GM12891 (cell line): ENCODE measurements at regions not wholly inside any gene's neighbourhood (a gene's known extent, or its start where the extent isn't known, plus 50 kb on each side); places are given as distances from the start of the nearest gene placed in this dataset.

Experiments
- DNase-seq: peaks from one replicate; pipeline ENCODE4 v3.0.0; 2011; ENCODE audit warnings: low spot score; ENCODE audit not compliant: insufficient read length
- FAIRE-seq: peaks from 2 replicates; lab custom pipeline; 2011; peaks lifted over from hg19 to GRCh38; lab: Jason Lieb, UNC
- PAX5 ChIP-seq: IDR thresholded peaks from 2 replicates; pipeline ENCODE4 v1.6.1; 2011; ENCODE audit warnings: low read length, moderate library complexity, mild to moderate bottlenecking; ENCODE audit not compliant: insufficient read depth, severe bottlenecking
- POLR2A ChIP-seq: IDR thresholded peaks from 2 replicates; pipeline ENCODE4 v1.6.1; 2011; ENCODE audit warnings: low read depth, low read length, control low read depth
- POLR2AphosphoS5 ChIP-seq: IDR thresholded peaks from 2 replicates; pipeline ENCODE4 v1.6.1; 2011; ENCODE audit warnings: low read depth, low read length, control low read depth
- POU2F2 ChIP-seq: IDR thresholded peaks from 2 replicates; pipeline ENCODE4 v1.6.1; 2011; ENCODE audit warnings: low read depth, mild to moderate bottlenecking, control low read depth, low read length, moderate library complexity
- SPI1 ChIP-seq: IDR thresholded peaks from 2 replicates; pipeline ENCODE4 v1.6.1; 2011; ENCODE audit warnings: low read depth, low read length, control low read depth
- TAF1 ChIP-seq: IDR thresholded peaks from 2 replicates; pipeline ENCODE4 v1.6.1; 2011; ENCODE audit warnings: low read depth, low read length, control low read depth

DNA sequence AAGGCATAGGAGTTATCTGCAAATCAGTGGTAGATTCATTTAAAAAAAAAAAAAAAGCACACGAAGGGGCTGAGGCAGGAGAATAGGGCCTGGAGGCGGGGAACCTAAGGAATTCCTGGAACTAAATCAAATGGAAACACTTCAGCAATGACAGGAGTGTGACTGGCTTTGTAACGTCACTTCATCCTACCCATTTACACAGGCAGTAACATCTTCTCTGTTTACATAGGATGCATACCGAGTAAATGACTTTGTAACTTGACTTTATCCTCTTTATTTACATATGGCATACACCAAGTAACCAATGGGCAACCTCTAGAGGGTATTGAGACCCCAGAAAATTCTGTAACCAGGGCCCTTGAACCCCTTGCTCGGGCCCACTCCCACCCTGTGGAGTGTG lies 56.4 kb upstream of the IYD start:
- DNase-seq: no peak
- no peak for TF ChIP-seq PAX5
- no peak for TF ChIP-seq POU2F2
- no peak for TF ChIP-seq POLR2AphosphoS5
- TF ChIP-seq POLR2A: no peak
- TF ChIP-seq SPI1: no peak
- no peak for FAIRE-seq

DNA sequence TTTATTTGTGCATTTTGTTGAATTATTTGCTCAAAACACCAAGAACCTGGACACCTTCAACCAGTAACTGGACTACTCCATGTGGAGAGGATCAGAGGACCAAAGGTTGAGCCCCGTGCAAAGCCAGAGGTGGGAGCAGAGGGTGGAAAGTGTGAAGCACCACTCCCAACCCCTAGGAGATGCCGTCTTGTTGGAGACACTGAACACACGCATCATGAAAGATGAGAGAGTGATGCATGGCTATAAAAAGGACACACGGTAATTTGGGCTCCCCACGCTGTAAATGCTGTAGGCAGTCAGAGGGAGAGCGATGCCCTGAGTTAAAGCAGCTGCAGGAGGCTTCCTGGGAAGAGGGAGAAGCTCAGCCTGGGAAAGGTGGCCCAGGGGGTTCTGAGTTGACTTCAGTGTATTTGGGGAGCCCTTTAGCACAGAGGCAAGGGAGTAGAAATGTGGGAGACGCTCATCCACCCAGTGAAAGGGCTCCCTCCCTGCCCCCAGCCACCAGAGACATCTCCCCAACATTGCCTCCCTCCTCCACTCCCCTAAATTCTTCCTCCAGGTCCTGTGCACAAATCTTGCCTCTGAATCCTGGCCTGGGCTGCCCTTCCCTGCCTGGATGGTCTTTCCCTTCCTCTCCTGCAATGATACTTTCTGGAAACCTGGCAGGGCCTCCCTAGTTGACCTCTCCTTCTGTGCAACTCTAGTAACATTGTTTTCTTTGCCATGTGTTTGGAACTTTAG lies 55.8 kb upstream of the IYD start:
- FAIRE-seq (no peak), DNase-seq (no peak)
- TF ChIP-seq PAX5 (no peak), POLR2A (no peak), TAF1 (no peak), SPI1 (no peak), POU2F2 (no peak), POLR2AphosphoS5 (no peak)

DNA sequence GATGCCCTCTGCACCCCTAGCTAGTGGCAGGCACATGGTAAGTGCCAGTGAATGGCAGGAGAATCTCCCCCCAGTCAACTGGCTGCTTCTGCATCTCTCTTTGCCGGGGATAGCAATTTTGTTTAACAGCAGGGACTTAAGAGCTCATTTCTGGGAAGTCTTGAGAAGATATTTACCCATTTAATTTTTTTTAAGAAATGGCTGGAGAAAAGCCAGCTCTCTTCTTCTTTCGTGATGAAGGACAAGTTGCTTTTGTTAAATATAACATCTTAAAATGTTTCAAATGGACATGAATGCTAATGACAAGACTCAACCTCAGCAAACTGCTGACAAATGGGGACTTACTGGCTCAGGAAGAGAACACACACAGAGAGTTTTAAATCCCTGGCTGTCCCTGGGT lies 55.0 kb upstream of the IYD start:
- no peak for TF ChIP-seq POLR2A
- TF ChIP-seq PAX5: no peak
- no peak for TF ChIP-seq SPI1
- TF ChIP-seq POU2F2: no peak
- no peak for TF ChIP-seq TAF1
- no peak for TF ChIP-seq POLR2AphosphoS5
- FAIRE-seq (no peak), DNase-seq (no peak)

DNA sequence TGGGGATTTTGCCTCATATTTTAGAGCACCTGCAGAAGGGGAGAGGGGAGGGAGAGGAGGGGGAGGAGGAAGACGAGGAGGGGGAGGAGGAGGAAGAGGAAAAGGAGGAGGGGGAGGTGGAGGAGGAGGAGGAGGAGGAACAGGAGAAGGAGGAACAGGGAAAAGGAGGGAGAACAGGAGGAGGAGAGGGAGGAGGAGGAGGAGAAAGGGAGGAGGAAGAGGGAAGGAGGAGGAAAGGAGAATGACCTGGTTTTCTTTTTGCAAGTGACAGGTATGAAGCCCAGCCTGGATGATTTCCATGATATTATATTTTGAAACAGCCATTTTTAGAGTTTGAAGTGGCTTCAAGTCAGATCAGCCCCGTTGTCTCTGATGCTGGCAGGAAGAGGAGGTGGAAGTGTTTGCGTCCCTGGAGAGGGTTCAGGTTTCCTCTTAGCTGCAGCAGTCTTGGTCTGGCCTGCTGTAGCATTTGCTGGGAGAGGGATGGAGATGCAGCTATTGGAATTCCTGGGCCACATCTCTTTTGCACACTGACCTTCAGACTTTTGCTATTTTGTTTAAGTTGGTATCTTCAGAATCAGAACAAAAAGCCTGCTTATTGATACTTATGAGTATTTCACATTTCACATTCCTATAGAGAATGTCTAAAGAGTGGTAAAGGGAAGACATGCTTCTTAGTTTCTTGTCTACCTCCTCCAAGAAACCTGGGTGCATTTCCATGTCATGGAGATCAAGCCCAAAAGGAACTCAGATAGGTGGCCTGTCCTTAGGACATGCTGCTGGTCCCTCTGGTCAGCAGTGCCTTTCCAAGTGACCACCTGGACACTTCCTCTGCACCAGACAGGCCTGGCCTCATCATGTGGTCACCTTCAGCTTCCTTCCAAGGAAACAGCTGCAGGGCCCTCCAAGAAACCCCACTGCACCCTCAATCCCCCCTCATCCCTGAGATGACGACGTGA lies 54.3 kb upstream of the IYD start:
- TF ChIP-seq SPI1: no peak
- no peak for TF ChIP-seq POLR2AphosphoS5
- TF ChIP-seq POU2F2: no peak
- TF ChIP-seq TAF1: no peak
- no peak for TF ChIP-seq POLR2A
- TF ChIP-seq PAX5: no peak
- FAIRE-seq: no peak
- no peak for DNase-seq

DNA sequence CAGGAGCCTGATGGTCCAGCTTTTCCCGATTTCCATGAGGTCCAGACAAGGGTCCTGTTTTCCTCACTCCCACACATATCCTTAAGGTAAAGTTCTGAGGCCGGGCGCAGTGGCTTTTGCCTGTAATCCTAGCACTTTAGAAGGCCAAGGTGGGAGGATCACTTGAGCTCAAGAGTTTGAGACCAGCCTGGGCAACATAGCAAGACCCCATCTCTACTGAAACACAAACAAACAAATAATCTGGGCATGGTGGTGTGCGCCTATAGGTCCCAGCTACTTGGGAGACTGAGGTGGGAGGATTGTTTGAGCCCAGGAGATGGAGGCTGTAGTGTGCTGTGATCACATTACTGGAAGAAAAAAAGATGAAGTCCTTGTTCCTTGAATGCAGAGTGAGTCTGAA lies 53.2 kb upstream of the IYD start:
- no peak for DNase-seq
- no peak for TF ChIP-seq SPI1
- TF ChIP-seq PAX5: no peak
- TF ChIP-seq POLR2A: no peak
- TF ChIP-seq TAF1: no peak
- FAIRE-seq: no peak

DNA sequence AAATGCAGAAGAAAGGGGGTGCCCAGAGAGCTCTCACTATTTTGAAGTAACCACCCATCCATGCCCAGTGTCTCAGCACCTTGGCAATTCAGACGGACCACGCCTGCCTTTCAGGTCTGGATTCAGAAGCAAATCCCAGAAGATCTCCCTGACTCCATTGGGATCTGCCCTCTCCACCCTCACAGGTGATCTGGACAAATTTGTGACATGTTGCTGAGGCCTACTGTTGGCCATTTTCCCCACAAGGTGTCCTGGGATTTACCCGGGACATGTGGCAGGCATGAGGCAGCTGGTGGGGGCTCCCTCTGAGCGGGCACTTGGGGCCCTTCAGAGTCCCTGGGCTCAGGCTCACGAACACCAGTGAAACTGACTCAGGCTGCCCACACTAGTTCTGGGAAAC lies 51.9 kb upstream of the IYD start:
- DNase-seq (no peak), FAIRE-seq (no peak)
- TF ChIP-seq PAX5 (no peak), SPI1 (no peak), POU2F2 (no peak), POLR2AphosphoS5 (no peak), POLR2A (no peak), TAF1 (no peak)
